ENCODE measurements at regions not wholly inside any gene's neighbourhood (a gene's known extent, or its start where the extent isn't known, plus 50 kb on each side); places are given as distances from the start of the nearest gene placed in this dataset.

GRCh38 chr4:164484551-164484950 is 269.4 kb upstream of the SMIM31 start:
- DNase-seq (ENCODE audit: low spot score in 2 of 2) = no peak
- TF ChIP-seq POLR2A (IDR thresholded peaks at IDR 0.05) = no peak
- TF ChIP-seq, protein P1, sequence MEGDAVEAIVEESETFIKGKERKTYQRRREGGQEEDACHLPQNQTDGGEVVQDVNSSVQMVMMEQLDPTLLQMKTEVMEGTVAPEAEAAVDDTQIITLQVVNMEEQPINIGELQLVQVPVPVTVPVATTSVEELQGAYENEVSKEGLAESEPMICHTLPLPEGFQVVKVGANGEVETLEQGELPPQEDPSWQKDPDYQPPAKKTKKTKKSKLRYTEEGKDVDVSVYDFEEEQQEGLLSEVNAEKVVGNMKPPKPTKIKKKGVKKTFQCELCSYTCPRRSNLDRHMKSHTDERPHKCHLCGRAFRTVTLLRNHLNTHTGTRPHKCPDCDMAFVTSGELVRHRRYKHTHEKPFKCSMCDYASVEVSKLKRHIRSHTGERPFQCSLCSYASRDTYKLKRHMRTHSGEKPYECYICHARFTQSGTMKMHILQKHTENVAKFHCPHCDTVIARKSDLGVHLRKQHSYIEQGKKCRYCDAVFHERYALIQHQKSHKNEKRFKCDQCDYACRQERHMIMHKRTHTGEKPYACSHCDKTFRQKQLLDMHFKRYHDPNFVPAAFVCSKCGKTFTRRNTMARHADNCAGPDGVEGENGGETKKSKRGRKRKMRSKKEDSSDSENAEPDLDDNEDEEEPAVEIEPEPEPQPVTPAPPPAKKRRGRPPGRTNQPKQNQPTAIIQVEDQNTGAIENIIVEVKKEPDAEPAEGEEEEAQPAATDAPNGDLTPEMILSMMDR (IDR thresholded peaks at IDR 0.05) = no peak
- intact Hi-C loops (cut with DNase I; ENCODE audit: low total_unique reads) = no loop called here
- WGBS, 2 donors = 81 to 85% methylated on average over 1 of the region's 1 CpG
- H3K4me3 ChIP-seq (ENCODE audit: low read depth, poor library complexity, severe bottlenecking) = no peak overlapping the region

- 82 to 90% methylated on average over 1 of the region's 1 CpG for WGBS, 2 donors
- H3K4me3 ChIP-seq (ENCODE audit: low read depth, poor library complexity, severe bottlenecking) = no peak overlapping the region
- intact Hi-C loops (cut with DNase I; ENCODE audit: low total_unique reads) = no loop called here
- DNase-seq (ENCODE audit: low spot score in 2 of 2) = no peak
- TF ChIP-seq POLR2A (IDR thresholded peaks at IDR 0.05) = no peak
- TF ChIP-seq, protein P1 (IDR thresholded peaks at IDR 0.05) = no peak
Observed at GRCh38 chr4:164485136-164485535, 268.8 kb upstream of the SMIM31 start.

GRCh38 chr4:164488114-164488513 is 265.8 kb upstream of the SMIM31 start:
- 12 to 21% methylated on average over 3 of the region's 3 CpGs for WGBS, 2 donors
- no peak overlapping the region for H3K4me3 ChIP-seq (ENCODE audit: low read depth, poor library complexity, severe bottlenecking)
- no peak for DNase-seq (ENCODE audit: low spot score in 2 of 2)
- TF ChIP-seq POLR2A (IDR thresholded peaks at IDR 0.05) = no peak
- TF ChIP-seq, protein P1 (IDR thresholded peaks at IDR 0.05) = no peak
- intact Hi-C loops (cut with DNase I; ENCODE audit: low total_unique reads) = no loop called here

DNA sequence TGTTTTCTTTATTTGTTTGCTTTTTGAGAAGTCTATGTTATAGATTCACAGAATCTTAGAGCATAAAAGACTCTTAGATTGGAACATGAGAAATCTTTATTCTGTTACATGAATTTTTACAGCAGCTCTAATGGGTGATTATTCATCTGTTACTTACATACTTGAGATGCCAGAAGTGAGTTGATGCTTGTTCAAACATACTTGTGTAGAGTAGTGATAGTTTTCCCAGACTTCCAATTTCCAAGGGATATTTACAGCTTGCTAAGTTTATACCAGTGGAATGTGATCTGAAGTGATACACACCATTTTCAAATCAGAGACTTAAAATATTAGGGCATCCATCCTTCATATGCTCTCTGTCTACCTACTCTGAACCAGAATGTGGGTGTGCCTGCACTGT is 252.9 kb upstream of the SMIM31 start:
- no peak for TF ChIP-seq POLR2A (IDR thresholded peaks at IDR 0.05)
- TF ChIP-seq, protein P1 (IDR thresholded peaks at IDR 0.05) = no peak
- intact Hi-C loops (cut with DNase I; ENCODE audit: low total_unique reads) = loop anchor here (5.0 kb wide), 1 partner anchor 1794 kb away; no protein-coding TSS in a partner anchor
- DNase-seq (ENCODE audit: low spot score in 2 of 2) = no peak
- H3K4me3 ChIP-seq (ENCODE audit: low read depth, poor library complexity, severe bottlenecking) = no peak overlapping the region

DNA sequence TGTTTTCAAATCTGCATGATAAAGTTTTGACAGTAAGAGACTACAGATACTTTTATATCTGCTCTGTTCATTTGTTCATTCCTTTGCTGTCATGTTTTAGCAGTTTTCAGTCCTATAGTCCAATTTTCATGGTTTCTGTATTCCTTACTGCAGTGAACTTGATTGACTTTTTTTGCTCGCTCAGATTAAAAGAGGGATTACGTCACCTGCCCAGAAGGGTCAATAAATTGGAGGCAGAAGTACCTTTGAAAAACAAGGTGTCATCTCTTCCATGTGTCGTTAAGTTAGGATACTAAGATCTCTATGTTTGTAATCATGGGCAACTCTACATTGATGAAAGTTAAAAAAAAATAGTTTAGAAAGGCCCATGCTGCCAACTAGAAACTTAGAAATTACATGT is 250.1 kb upstream of the SMIM31 start:
- intact Hi-C loops (cut with DNase I; ENCODE audit: low total_unique reads) = loop anchor here (5.0 kb wide), 1 partner anchor 1797 kb away; no protein-coding TSS in a partner anchor

DNA sequence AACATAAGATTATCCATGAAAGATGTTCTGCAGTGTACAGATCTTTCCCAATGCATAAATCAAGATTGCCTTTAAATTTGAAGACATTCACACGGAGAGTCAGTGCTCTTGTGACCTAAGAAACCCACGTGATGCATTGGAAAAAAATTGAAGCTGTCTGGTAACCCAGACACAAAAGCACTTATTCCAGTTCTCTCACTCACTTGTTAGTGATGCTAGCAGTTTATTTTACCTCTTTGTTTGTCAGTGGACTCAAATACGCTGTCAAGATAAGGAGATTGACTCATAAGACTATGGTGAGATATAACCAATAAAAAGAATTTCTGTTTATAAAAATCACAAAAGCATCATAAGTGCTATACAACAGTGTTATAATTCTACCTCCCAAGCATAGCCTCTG is 245.8 kb upstream of the SMIM31 start:
- no peak overlapping the region for H3K4me3 ChIP-seq (ENCODE audit: low read depth, poor library complexity, severe bottlenecking)
- TF ChIP-seq, protein P1 (IDR thresholded peaks at IDR 0.05) = no peak
- TF ChIP-seq POLR2A (IDR thresholded peaks at IDR 0.05) = no peak
- intact Hi-C loops (cut with DNase I; ENCODE audit: low total_unique reads) = no loop called here
- 69 to 73% methylated on average over 3 of the region's 3 CpGs for WGBS, 2 donors
- DNase-seq (ENCODE audit: low spot score in 2 of 2) = no peak

More for the DNA sequence above, 250.1 kb upstream of the SMIM31 start:
- no peak for TF ChIP-seq POLR2A (IDR thresholded peaks at IDR 0.05)
- TF ChIP-seq, protein P1 (IDR thresholded peaks at IDR 0.05) = no peak
- H3K4me3 ChIP-seq (ENCODE audit: low read depth, poor library complexity, severe bottlenecking) = no peak overlapping the region
- DNase-seq (ENCODE audit: low spot score in 2 of 2) = no peak
- 60 to 72% methylated on average over 3 of the region's 3 CpGs for WGBS, 2 donors
